ENCODE measurements at regions not wholly inside any gene's neighbourhood (a gene's known extent, or its start where the extent isn't known, plus 50 kb on each side); places are given as distances from the start of the nearest gene placed in this dataset.

GRCh38 chr11:115047631-115048030, 369.3 kb downstream of the NXPE2 start:
- DNase-seq = no peak

- no peak for DNase-seq
These were observed 371.5 kb downstream of the NXPE2 start for GRCh38 chr11:115049796-115050195.

GRCh38 chr11:115050756-115051155, 372.4 kb downstream of the NXPE2 start:
- DNase-seq = no peak

GRCh38 chr11:115051938-115052590, 373.7 kb downstream of the NXPE2 start:
- DNase-seq = no peak

- no peak for DNase-seq
These were observed 374.3 kb downstream of the NXPE2 start for GRCh38 chr11:115052601-115053000.

GRCh38 chr11:115054570-115055538, 376.5 kb downstream of the NXPE2 start:
- DNase-seq = no peak

GRCh38 chr11:115056514-115056913, 378.2 kb downstream of the NXPE2 start:
- no peak for DNase-seq

GRCh38 chr11:115060840-115061239, 382.5 kb downstream of the NXPE2 start:
- no peak for DNase-seq

- no peak for DNase-seq
These were observed 387.0 kb downstream of the NXPE2 start for GRCh38 chr11:115065314-115065713.

- DNase-seq = no peak
These were observed 387.7 kb downstream of the NXPE2 start for GRCh38 chr11:115065830-115066664.

GRCh38 chr11:115067471-115067870, 389.1 kb downstream of the NXPE2 start:
- DNase-seq = no peak

GRCh38 chr11:115067900-115068530, 389.7 kb downstream of the NXPE2 start:
- DNase-seq = no peak

GRCh38 chr11:115069599-115069998, 391.3 kb downstream of the NXPE2 start:
- DNase-seq = no peak

GRCh38 chr11:115075356-115075755, 397.0 kb downstream of the NXPE2 start:
- DNase-seq = no peak

GRCh38 chr11:115077740-115078139, 399.4 kb downstream of the NXPE2 start:
- no peak for DNase-seq

GRCh38 chr11:115078461-115079438, 400.4 kb downstream of the NXPE2 start:
- no peak for DNase-seq

- DNase-seq = no peak
These were observed 402.8 kb downstream of the NXPE2 start for GRCh38 chr11:115080923-115081680.

- no peak for DNase-seq
These were observed 403.6 kb downstream of the NXPE2 start for GRCh38 chr11:115081972-115082371.

- DNase-seq = no peak
These were observed 404.9 kb downstream of the NXPE2 start for GRCh38 chr11:115083144-115083806.

- no peak for DNase-seq
These were observed 405.9 kb downstream of the NXPE2 start for GRCh38 chr11:115084231-115084630.

Data from activated T-cell treated with anti-CD3 and anti-CD28 coated beads, Interleukin-2, amount 50 U/mL, for 48 hours (primary cell).